ENCODE measurements at regions not wholly inside any gene's neighbourhood (a gene's known extent, or its start where the extent isn't known, plus 50 kb on each side); places are given as distances from the start of the nearest gene placed in this dataset.

DNA sequence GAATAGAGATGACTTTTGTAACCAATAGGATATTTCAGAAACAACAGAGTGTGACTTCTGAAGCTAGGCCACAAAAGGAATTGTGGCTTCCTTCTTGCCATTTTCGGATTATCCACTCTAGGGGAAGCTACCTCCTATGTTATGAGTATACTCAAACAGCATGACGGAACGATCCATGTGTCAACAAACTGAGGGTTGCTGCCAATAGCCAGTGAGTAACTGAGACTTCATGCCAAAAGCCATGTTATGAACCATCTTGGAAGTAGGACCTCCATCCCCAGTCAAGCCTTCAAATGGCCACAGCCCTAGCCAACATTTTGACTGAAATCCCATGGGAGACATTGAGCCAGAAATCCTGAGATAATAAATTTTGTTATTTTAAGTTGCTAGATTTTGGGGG, 69.0 kb upstream of the IL6 start:
- no peaks in the 10 kb centered on the region for H3K36me3 ChIP-seq
- no peak overlapping the region for H3K27ac ChIP-seq
- DNase-seq (ENCODE audit: low spot score) (no peak), ATAC-seq (ENCODE audit: insufficient number of reproducible peaks, low FRiP score, low read depth) (no peak)
- H3K4me1 ChIP-seq (ENCODE audit: control insufficient read depth in 1 of 2, low read depth in 2 of 2): no peaks in the 10 kb centered on the region
- TF ChIP-seq, protein P1, sequence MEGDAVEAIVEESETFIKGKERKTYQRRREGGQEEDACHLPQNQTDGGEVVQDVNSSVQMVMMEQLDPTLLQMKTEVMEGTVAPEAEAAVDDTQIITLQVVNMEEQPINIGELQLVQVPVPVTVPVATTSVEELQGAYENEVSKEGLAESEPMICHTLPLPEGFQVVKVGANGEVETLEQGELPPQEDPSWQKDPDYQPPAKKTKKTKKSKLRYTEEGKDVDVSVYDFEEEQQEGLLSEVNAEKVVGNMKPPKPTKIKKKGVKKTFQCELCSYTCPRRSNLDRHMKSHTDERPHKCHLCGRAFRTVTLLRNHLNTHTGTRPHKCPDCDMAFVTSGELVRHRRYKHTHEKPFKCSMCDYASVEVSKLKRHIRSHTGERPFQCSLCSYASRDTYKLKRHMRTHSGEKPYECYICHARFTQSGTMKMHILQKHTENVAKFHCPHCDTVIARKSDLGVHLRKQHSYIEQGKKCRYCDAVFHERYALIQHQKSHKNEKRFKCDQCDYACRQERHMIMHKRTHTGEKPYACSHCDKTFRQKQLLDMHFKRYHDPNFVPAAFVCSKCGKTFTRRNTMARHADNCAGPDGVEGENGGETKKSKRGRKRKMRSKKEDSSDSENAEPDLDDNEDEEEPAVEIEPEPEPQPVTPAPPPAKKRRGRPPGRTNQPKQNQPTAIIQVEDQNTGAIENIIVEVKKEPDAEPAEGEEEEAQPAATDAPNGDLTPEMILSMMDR (IDR thresholded peaks at IDR 0.05): no peak
- no peak overlapping the region for H3K4me3 ChIP-seq
- no peaks in the 10 kb centered on the region for H3K9me3 ChIP-seq
- no peaks in the 10 kb centered on the region for H3K27me3 ChIP-seq (replicated peaks; ENCODE audit: insufficient read depth)

DNA sequence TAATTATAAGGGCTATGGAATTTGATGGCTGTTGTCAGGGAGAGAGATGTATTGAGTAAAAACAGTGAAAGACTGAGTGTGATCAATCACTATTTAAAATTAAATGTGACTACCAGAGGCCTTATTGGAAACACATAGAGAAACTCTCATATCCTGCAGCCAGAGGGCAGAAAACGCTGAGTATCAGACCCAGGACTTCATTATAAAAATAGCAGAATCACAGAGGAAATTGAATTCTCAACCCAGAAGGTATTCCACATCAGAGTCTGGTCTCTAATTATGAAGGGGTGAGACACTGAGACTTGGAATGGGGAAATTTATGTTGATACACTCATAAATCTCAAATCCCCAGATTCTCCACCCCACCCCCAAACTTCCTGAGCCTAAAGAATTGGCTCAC, 69.5 kb upstream of the IL6 start:
- no peaks in the 10 kb centered on the region for H3K36me3 ChIP-seq
- H3K4me1 ChIP-seq (ENCODE audit: control insufficient read depth in 1 of 2, low read depth in 2 of 2): no peaks in the 10 kb centered on the region
- DNase-seq (ENCODE audit: low spot score) (no peak), ATAC-seq (ENCODE audit: insufficient number of reproducible peaks, low FRiP score, low read depth) (no peak)
- no peak overlapping the region for H3K27ac ChIP-seq
- TF ChIP-seq, protein P1 (IDR thresholded peaks at IDR 0.05): no peak
- H3K9me3 ChIP-seq: no peaks in the 10 kb centered on the region
- H3K4me3 ChIP-seq: no peak overlapping the region
- H3K27me3 ChIP-seq (replicated peaks; ENCODE audit: insufficient read depth): no peaks in the 10 kb centered on the region

DNA sequence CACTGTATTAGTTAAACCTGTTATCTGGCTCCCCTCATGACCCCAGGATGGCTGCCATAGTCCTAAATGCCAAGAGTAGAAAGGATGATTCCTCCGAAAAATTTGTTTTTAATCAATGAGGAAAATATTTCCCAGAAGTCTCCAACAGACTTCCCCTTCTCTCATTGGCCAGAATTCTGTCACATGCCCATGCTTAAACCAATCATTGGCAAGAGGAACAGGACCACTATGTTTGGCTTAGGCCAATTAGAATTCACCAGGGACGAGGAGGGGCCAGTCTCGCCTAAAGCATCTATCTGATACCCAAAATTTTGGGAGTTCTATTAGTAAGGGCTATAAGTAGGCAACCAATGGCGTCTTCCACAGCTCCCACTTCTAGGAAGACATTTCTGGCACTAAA, 71.2 kb upstream of the IL6 start:
- no peak for ATAC-seq (ENCODE audit: insufficient number of reproducible peaks, low FRiP score, low read depth)
- Histone ChIP-seq H3K36me3 (no peaks in the 10 kb centered on the region), H3K4me1 (ENCODE audit: control insufficient read depth in 1 of 2, low read depth in 2 of 2) (peaks cover 3 to 4% of the 10 kb centered on the region in 2 donors), H3K9me3 (no peaks in the 10 kb centered on the region), H3K27me3 (replicated peaks; ENCODE audit: insufficient read depth) (no peaks in the 10 kb centered on the region), H3K27ac (no peak overlapping the region), H3K4me3 (no peak overlapping the region)
- TF ChIP-seq, protein P1 (IDR thresholded peaks at IDR 0.05): no peak
- DNase-seq (ENCODE audit: low spot score): no peak

DNA sequence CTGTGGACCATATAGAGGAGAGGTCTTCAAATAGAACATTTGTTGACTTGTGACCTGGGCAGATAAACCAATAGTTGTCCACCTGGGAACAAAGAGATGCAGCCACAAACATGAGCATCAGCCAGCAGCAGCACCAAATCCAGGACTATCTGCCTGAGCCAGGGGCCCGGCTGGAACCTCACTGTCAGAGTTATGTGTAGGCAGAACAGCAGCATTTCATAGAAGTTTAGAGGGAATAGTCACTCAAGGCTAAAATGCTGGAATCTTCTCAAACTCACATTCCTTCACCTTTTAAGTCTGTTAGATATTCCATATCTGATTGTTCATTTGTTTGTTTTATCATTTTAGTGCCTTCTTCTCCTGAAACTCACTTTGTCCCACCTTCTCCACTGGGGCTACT, 72.2 kb upstream of the IL6 start:
- peaks cover 3 to 4% of the 10 kb centered on the region in 2 donors for H3K4me1 ChIP-seq (ENCODE audit: control insufficient read depth in 1 of 2, low read depth in 2 of 2)
- H3K36me3 ChIP-seq: no peaks in the 10 kb centered on the region
- no peak for DNase-seq (ENCODE audit: low spot score)
- H3K4me3 ChIP-seq: no peak overlapping the region
- ATAC-seq (ENCODE audit: insufficient number of reproducible peaks, low FRiP score, low read depth): no peak
- no peaks in the 10 kb centered on the region for H3K27me3 ChIP-seq (replicated peaks; ENCODE audit: insufficient read depth)
- no peak overlapping the region for H3K27ac ChIP-seq
- TF ChIP-seq, protein P1 (IDR thresholded peaks at IDR 0.05): no peak
- H3K9me3 ChIP-seq: no peaks in the 10 kb centered on the region

DNA sequence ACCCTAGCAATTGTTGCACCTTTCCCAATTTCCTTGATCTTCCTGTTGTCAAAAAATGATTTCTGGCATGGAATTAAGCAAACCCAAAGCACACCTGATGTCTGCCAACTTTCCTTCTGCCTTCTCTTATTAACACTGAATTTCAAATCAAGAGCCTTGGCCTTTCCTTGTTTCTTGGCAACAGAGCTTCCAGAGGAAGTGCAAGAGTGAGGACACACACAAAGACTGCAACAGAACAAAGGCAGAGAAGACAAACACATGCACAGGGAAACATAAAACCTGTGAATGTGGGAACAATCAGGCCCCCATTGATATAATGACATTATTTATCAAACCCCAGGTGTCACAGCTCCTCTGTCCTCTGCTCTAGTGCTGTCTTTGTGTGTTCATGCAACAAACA, 73.0 kb upstream of the IL6 start:
- H3K4me3 ChIP-seq: no peak overlapping the region
- no peaks in the 10 kb centered on the region for H3K27me3 ChIP-seq (replicated peaks; ENCODE audit: insufficient read depth)
- no peaks in the 10 kb centered on the region for H3K9me3 ChIP-seq
- TF ChIP-seq, protein P1 (IDR thresholded peaks at IDR 0.05): no peak
- no peak overlapping the region for H3K27ac ChIP-seq
- no peaks in the 10 kb centered on the region for H3K36me3 ChIP-seq
- DNase-seq (ENCODE audit: low spot score): no peak
- no peak for ATAC-seq (ENCODE audit: insufficient number of reproducible peaks, low FRiP score, low read depth)
- H3K4me1 ChIP-seq (ENCODE audit: control insufficient read depth in 1 of 2, low read depth in 2 of 2): peaks cover 3 to 4% of the 10 kb centered on the region in 2 donors

Measured in thoracic aorta (tissue), 2 donors.